ENCODE measurements at regions not wholly inside any gene's neighbourhood (a gene's known extent, or its start where the extent isn't known, plus 50 kb on each side); places are given as distances from the start of the nearest gene placed in this dataset.

GRCh38 chr7:47153058-47153457 lies 428.9 kb downstream of the TNS3 start:
- TF ChIP-seq USF2 (IDR thresholded peaks at IDR 0.05; ENCODE audit: borderline replicate concordance, low read depth, low read length) = no peak
- no peak for TF ChIP-seq CTCF (IDR thresholded peaks at IDR 0.05 in 2 of 3, conservative IDR thresholded peaks at IDR 0.05 in 1 of 3; ENCODE audit: control insufficient read depth in 2 of 3, extremely low read depth in 1 of 3, insufficient read depth in 1 of 3, low read depth in 3 of 3, low read length in 3 of 3)
- no peak for TF ChIP-seq POLR2A (IDR thresholded peaks at IDR 0.05; ENCODE audit: low read depth, low read length)
- no peak for TF ChIP-seq NRF1 (conservative IDR thresholded peaks at IDR 0.05; ENCODE audit: low read depth, low read length)
- no peak for TF ChIP-seq ZNF687 (IDR thresholded peaks at IDR 0.05)
- TF ChIP-seq RCOR1 (conservative IDR thresholded peaks at IDR 0.05; ENCODE audit: low read depth, low read length) = no peak
- no peak for TF ChIP-seq ATF3 (IDR thresholded peaks at IDR 0.05; ENCODE audit: borderline replicate concordance, extremely low read depth, low read depth, low read length)
- no peak for TF ChIP-seq BCLAF1 (IDR thresholded peaks at IDR 0.05)
- no peak for TF ChIP-seq CHD1 (IDR thresholded peaks at IDR 0.05; ENCODE audit: low read depth, low read length)
- no peak for TF ChIP-seq POLR2AphosphoS5 (IDR thresholded peaks at IDR 0.05; ENCODE audit: low read length)
- TF ChIP-seq NFYB (IDR thresholded peaks at IDR 0.05; ENCODE audit: insufficient read depth, low read depth, low read length) = no peak
- no peak for TF ChIP-seq ZNF217 (IDR thresholded peaks at IDR 0.05)
